ENCODE measurements at regions not wholly inside any gene's neighbourhood (a gene's known extent, or its start where the extent isn't known, plus 50 kb on each side); places are given as distances from the start of the nearest gene placed in this dataset.
"Not testable (repeated sequence)": the region's sequence is repeated elsewhere in the genome, so short reads cannot be mapped to it uniquely, and the experiment has no call there.

DNA sequence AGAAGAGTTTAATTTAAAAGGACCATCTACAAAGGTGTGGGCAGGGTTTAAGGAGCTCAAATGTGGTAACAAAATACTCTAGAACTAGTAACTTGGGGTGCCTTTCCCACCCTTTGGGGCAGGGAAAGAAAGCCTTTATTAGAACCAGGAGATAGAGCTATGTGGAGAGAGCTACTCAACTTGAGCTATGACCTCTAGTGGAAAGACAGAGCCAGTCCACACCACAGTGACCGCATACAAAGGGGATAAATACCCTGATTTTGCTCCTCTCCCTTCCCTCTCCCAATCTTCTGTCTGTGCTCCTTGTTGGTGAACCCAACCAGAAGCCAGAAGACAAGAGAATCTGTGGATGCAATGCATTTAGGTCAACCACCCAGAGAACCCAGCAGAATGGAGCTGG, 54.4 kb upstream of the JAK1 start:
- DNase-seq, result no peak

DNA sequence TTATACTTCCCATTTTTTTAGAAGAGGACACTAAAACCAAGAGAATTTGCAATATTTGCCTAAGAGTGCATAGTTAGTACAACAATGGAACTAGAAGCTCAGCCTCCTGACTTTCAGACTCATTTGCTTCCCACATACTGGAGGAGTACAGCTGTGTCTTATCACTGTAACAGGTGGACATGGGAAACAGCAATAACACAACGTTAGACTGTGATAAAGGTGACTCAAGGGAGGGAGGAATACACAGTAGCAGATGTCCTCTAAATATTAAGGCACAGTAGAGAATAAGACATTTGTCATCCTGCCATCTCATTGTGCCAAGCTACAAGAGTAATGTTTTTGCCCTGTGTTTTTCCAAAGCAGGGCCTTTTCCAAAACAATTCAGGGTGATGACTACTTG, 55.4 kb upstream of the JAK1 start:
- no peak for DNase-seq

DNA sequence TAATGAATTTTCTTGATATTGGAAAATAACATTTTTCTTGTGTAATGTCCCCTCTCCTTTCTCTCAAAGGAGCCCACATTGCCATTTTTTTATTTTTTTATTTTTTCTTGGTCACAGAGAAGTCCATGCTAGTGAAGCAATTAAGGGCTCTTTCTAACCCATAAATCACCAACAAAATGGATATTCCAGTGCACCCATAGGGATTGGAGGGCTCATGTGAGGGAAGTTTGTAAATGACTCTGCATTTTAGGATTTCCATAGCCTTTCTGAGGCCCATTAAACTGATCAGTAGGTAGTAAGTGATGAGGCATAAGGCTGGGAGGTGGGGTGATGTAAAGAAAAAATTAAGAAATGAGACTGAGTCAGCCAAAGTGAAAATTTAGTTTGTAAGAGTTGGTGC, 55.9 kb upstream of the JAK1 start:
- no peak for DNase-seq

DNA sequence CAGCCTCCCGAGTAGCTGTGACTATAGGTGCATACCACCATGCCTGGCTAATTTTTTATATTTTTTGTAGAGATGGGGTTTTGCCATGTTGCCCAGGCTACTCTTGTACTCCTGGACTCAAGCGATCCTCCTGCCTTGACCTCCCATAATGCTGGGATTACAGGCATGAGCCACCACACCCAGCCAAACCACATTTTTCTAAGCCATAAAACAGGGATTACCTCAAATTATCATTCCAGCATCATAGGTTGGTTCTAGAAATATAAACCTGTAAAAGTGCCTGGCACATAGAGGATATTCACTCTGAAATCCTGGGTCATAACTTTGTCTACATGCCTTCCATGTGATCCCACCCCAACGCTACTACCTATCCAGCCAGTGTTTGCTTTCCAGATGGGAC, 59.4 kb upstream of the JAK1 start:
- DNase-seq, result no peak

DNA sequence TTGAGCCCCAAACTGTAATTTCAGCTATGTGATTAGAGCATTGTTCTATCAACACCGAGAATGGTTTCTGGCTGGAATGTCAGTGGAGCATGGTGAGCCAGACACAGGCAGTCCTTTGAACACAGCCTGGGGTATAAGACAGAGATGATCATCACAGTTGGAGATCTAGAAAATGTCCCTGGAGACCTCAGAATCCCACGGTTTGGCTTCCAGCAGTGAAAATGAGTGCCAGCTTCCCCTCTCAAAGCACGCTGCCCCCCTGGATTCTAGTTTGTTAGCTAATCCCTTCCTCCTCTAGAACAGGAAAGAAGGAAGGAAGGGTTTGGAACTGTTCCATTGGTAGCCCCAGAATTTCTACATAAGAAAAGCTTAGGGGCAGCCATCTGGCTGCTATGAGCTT, 59.9 kb upstream of the JAK1 start:
- no peak for DNase-seq

DNA sequence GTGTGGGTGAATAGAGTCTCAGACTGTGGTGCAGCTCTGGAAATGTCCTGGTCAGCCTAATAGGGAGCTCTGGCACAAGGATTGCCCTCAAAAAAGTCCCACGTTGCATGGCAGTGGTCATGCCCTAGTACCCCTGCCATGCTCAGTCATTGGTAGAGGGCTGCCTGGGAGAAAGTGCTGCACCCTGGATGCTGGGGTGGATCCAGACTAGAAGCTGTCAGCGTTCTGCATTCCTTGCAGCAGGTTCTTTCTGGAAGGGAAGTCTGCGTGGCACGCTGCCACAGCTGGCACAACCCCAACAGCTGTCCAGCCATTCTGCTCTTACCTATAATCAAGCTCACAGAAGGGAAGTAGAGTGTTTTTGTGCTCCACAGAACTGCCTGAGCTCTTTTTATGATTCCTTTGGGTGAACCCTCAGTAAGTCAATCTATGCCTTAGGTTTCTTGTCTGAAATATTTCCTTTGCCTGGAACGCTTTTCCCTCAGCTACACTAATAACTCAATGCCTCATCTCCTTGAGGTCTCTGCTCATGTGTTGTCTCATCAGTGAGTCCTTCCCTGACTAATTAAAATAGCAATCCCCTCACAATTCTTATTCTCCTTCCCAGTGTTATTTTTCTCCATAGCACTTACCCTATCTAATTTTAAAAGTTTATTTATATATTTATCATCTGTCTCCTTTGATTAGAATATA, 61.5 kb upstream of the JAK1 start:
- DNase-seq, result no peak

DNA sequence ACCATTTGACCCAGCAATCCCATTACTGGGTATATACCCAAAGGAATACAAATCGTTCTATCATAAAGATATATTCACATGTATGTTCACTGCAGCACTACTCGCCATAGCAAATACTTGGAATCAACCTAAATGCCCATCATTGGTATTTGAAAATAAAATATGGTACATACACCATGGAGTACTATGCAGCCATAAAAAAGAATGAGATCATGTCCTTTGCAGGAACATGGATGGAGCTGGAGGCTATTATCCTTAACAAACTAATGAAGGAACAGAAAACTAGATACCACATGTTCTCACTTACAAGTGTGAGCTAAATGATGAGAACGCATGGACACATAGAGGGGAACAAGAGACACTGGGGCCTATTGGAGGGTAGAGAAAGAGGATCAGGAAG, 63.1 kb upstream of the JAK1 start:
- not testable (repeated sequence) for DNase-seq

DNA sequence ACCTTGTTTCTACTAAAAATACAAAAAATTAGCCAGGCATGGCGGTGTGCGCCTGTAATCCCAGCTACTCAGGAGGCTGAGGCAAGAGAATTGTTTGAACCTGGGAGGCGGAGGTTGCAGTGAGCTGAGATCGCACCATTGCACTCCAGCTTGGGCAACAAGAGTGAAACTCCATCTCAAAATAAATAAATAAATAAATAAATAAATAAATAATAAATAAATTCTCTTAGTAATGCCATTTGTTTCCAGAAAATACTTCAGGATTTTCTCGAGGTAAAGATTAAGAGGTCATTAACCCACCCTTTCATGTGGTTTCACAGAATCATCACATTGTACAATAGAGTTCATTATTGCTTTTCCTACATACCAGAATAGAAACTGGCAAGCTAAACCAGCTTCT, 68.5 kb upstream of the JAK1 start:
- DNase-seq, result not testable (repeated sequence)

DNA sequence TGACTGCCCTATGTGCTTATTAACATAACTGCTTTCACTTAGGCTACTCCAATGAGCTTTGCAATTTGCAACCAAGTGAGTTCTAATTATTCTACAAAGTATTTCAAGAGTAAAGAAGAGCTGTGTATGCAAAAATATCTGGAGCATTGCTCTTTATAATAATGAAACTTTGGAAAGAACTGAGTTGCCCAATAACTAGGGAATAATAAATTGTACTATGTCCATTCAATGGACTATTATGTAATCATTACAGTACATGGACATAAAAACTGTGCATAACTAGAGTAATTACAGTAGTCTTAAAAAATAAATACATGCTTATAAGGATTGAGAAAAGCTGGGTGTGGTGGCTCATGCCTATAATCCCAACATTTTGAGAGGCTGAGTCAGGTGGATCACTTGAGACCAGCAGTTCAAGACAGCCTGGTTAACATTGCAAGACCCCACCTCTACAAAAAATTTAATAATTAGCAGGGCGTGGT, 70.3 kb upstream of the JAK1 start:
- no peak for DNase-seq

DNA sequence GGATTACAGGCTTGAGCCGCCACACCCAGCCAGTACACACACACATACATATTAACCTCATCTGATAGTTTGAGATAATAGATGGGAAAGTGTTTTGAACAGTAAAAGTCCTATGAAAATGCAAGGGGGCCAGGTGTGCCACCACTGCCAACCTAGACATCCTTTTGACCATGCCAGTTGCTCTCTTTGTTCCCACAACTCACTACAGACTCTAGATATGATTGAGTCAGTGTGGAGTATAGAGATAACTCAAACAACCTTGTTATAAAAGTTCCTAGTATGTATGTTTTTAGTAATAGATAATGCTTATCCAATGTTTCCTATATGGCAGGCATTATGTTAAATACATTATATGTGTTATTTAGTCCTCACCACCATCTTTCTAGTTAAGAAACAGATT, 72.7 kb upstream of the JAK1 start:
- no peak for DNase-seq

DNA sequence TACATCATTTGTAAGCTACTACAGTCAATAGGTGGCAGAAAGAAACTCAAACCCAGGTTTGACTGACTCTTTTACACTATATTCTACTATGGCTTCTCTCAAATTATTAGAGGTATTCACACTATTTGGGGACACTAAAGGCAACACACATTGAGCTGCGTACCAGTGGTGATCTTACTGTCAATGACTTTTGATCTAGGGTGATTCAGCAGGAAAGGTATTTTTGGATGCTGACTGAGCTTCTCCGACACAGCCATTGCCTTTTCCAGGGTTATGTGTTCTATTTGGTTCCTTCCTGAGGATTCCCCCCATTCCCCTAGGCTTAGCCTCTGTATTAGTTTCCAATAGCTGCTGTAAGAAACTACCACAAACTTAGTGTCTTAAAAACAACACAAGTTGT, 73.2 kb upstream of the JAK1 start:
- no peak for DNase-seq

DNA sequence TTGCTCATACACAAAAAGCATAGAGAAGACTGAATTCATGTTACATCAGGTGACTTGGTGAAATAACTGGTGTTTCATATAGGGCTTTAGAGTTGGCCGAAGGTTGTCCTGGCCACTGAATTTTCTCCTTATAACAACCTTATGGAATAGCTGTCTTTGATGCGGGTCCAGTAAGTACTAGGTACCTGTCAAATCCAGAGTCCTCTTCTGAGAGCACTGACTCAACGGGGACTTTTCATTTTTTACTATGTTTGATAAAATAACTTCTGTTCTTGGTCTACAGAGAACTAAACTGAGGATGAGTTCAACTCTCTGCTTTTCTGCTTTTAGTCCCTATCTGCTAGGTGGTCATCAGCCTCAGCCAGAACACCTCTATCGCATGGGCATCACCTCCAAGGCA, 76.1 kb upstream of the JAK1 start:
- no peak for DNase-seq

DNA sequence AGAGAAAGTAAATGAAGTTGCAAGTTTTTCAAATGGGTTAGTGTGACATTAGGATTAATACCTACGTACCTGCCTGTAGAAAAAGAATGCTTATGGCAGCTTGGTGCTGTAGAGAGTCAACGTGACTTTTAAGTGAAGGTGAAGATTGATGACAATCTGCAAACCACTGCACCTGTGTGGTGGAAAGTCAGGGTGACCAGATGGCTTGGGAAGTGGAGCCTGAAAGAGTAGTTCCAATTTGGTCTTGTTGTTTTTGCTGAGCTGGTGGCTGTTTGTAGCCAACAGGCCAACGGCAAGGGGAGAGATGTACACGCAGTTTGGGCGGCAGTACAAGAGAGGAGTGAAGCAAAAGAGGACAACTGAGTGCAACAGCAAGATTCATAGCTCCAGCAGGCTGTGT, 78.1 kb upstream of the JAK1 start:
- DNase-seq, result no peak

DNA sequence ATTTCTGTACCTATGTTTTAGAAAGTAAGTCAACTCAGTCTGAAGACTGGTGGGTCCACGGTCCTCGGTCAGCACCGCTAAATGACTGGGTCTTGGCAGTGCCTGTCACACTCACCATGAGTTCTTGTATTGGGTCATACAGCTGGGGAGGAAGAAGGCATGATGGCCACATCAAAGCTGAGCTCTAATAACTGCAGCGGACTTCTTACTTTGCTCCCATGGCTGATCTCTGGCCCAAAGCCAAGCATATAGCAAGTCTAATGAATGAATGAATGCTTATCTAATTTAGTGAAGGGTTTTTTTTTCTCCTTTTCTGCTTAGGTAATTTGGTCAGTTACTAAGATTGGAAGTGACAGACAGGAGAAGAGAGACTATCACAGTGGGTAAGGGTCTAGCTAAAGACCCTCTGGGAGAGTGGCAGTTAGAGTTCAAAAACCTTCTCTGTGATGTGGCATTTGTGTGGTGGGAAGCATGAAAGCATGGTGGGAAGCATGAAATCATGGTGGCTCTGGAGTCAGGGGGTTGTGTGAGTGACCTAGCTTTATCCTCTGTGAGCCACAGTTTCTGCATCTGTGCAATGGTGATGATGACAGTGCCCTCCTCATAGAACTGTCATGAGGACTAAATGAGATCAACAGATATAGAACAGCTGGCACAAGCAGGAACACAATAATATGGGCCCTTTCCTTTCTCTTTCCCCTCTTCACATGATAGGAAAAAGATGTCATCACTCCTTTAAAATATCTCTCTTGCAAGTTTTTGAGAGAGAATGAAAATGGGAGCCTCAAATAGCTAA, 78.9 kb upstream of the JAK1 start:
- no peak for DNase-seq

DNA sequence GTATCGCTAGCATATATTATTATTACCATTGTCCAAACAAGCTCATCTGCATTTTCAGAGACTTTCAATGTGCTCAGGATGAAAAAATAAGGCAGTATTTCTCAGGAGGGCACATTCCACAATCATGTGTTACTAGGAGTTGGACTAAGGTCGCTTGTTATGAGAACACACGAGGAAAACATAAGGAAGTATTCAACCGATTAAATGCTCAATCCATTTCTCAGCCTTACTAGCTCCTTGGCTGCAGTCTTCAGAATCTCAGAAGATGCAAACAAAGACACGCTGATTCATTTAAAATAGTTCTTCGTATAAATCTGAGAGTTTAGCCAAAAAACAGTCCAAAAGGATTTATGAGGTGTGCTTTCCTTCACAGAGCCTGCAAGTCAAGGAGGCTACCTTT, 82.0 kb upstream of the JAK1 start:
- DNase-seq, result no peak

DNA sequence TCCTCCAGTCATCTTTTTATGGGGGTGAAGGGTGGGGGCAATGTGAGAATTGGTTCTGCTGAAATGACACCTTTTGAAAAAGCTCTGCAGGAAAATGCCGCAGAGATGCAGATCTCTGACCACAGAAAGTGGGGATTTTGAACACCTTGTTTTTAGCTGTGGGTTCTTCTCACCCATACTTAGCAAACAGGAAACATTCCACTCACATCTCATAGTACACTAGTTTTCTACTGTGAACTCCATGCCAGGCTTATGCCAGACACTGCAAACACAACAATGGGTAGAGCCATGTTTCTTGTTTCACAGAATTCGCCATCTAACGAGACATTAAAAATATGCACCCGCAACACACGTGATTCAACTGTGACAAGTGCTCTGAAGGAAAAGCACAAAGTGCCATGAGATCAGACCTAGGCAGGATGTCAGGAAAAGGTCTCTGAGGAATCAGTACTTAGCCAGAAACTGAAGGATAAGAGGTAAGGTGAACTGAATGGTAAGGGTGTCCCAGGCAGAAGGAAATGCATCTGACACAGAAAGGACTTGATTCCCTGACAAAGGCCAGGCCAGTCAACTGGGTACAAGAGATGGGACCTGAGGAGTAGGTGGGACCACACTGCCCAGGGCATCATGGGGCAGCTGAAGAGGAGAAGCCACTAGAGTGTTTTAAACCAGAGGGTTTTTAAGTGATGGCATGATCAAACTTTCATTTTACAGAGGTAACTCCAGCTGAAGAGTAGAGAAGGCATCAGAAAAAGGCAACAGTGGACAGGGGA, 83.8 kb upstream of the JAK1 start:
- DNase-seq, result peak; percentile 28 to 49

DNA sequence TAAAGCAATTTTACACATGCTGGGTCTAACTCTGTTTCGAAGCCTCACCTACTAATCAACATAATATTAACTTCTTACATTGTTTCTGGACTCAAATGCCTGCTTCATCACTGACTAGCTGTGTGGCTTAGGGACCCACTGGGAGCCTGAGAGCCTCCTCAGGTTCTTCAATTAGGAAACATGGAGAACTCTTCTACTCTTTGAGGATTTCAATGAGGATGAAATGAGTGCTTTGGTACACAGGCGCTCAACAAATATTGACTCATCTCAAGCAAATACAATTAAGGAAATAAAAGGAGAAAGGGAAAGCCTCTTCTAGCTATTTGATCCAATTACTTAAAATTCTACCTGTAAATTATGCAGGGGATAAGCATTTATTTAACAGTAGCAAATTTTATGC, 84.4 kb upstream of the JAK1 start:
- DNase-seq, result no peak

DNA sequence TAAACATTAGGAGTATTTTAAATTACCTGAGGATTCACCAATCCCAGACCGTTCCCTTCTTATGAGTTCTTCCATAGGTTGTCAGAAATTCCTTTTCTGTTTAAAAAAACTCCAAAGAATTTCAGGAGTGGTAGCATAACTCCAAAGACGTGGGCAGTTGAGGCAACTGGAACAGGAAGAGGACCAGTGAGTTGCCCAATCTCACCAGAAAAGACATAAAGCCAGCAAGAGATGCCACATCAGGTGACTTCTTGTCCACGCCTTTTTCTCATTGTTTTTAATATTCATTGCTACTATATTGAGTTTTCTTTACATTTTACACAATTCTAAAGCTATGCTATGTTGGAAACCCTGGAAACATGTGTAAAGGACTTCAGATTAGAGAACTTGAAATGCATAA, 88.1 kb upstream of the JAK1 start:
- DNase-seq, result no peak

DNA sequence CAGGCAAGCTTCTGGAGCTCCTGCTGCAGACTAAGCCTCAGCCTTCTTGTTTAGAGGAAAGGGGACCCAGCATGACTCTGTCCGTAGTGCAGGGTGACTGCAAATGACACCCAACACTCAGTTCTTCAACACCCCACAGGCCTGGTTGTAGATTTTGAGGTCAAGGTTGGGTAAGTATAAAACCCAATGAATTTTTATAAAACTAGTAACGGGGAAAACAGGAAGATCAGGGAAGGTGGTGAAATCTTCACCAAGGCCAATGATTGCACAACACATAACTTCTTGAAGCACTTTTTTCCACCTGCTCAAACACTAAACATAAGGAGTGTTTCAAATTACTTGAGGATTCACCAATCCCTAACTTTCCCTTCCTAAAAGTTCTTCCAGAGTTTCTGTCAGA, 89.4 kb upstream of the JAK1 start:
- DNase-seq, result no peak

DNA sequence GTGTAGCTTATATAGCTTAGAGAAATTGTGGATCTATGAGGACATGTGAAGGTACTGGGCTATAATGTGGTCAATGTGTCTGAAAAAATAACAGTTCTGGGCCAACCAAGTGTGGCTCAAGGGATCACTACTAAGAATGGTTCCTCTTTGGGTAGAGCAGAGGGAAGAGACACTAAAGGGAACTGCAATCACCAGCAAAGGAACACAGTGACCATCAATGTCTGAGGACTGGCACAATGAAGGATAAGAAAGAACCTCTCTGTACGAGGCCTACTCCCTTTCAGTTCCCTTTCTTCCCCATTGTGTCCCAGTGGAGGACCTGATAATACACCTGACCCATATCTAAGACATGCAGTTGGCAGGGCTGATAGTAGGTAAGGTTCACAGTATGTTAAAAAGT, 89.9 kb upstream of the JAK1 start:
- DNase-seq, result no peak

DNA sequence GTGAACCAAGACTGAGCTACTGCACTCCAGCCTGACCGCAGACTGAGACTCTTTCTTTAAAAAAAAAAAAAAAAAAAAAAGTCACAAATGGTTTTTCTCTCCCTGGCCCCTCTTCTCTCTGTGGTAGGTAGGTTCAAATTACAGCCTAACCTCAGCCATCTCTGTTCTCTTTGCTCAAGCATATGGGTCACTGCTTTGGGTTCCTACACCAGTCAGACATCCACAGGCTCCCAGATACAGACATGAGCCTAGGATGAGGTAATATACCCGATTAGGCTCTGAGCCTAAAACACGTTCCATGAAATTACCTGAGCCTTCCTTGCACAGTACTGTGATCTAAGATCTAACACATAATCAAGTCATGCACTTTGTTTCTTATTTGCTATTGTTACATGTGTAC, 90.5 kb upstream of the JAK1 start:
- no peak for DNase-seq

DNA sequence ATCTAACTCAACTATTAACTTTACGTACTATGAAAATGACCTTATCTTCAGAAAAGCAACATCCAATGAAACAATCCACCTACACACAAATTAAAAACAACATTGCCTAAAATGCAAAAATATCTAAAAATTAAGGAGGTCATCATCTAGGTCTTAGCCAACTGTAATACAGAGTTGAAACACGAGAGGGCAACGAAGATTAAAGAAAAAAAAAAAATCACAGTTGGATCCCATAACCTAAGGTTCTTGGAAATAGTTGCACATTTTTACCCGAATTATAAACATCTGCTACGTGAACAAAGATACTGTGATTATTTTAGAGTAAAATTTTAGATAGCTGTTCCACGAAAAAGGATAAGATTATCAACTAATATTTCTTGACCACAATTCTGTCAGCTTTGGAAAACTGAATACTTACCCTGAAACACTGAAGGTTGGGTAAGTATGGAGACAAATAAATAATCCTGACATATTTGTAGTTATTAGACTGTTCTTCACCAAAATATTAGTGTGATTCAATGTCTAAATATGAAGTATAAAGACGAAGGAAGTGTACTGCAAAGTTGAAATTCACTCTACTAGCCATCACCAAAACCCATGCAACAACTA, 88.0 kb upstream of the AK4 start:
- peak in 1 of 2 donors; percentile 41 for DNase-seq

DNA sequence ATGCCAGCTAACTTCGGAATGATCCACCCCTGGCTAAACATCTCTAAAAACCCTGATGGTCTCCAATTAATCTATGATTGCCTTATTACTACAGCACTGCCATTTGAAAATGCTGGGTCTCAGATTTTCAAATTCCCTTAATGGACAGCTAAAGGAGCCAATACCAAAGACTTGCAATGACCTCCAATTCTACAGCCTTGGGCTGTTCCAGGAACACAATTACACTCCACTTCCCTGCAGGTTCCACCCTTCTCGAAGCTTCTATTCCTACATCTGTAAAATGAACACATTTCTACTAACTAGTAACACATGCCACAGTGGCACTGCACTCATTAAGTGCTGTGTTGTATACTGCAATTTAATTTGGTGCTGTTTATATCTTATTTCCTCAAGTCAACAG, 85.7 kb upstream of the AK4 start:
- DNase-seq, result no peak
